Stomach (tissue), 4 donors: ENCODE measurements at regions not wholly inside any gene's neighbourhood (a gene's known extent, or its start where the extent isn't known, plus 50 kb on each side); places are given as distances from the start of the nearest gene placed in this dataset.

Experiments
- EP300 ChIP-seq: sonication (generic); formaldehyde crosslinking; IDR thresholded peaks from one replicate; pipeline ENCODE4 v1.6.1; 2017; ENCODE audit warnings: antibody characterized with exemption
- POLR2A ChIP-seq, 4 donors: fragments of 450-650 bp; IDR thresholded peaks; one replicate each; pipeline ENCODE4 v1.6.1; 2016; ENCODE audit warnings: antibody characterized with exemption in 4 of 4, control low read depth in 2 of 4, mild to moderate bottlenecking in 1 of 4, moderate library complexity in 1 of 4
- POLR2AphosphoS5 ChIP-seq, 3 donors: sonication (generic); formaldehyde crosslinking; IDR thresholded peaks; one replicate each; pipeline ENCODE4 v1.6.1; 2016; ENCODE audit warnings: antibody characterized with exemption in 3 of 3
- TF ChIP-seq, protein P1 (sequence below), 7 experiments: fragments of 450-650 bp in 4 of 7; fragments of 200-600 bp in 3 of 7; sonication (generic) in 3 of 7; IDR thresholded peaks; one replicate each; pipeline ENCODE4 v1.5.1; 2016 to 2019; ENCODE audit warnings: antibody characterized with exemption in 7 of 7, control low read depth in 2 of 7, mild to moderate bottlenecking in 1 of 7

DNA sequence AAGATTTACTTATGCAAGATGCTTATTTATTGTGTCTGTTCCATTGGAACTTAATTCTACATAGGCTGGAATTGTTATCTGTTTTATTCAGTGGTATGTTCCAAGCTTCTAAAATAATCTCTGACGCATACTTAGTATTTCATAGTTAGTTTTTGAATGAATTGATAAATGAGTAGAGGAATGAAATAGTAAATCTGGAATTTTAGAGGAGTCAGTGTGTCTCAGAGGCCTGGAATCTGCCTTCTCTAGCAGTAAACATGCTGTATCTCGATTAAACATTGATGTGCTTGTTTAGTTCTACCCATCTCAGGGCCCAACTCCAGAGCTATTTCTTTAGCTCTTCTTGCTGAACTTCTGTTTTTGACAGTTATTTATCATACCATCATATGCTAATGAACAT, 154.2 kb upstream of the MAGEC2 start:
- TF ChIP-seq, protein P1, sequence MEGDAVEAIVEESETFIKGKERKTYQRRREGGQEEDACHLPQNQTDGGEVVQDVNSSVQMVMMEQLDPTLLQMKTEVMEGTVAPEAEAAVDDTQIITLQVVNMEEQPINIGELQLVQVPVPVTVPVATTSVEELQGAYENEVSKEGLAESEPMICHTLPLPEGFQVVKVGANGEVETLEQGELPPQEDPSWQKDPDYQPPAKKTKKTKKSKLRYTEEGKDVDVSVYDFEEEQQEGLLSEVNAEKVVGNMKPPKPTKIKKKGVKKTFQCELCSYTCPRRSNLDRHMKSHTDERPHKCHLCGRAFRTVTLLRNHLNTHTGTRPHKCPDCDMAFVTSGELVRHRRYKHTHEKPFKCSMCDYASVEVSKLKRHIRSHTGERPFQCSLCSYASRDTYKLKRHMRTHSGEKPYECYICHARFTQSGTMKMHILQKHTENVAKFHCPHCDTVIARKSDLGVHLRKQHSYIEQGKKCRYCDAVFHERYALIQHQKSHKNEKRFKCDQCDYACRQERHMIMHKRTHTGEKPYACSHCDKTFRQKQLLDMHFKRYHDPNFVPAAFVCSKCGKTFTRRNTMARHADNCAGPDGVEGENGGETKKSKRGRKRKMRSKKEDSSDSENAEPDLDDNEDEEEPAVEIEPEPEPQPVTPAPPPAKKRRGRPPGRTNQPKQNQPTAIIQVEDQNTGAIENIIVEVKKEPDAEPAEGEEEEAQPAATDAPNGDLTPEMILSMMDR (IDR thresholded peaks at IDR 0.05): no peak
- TF ChIP-seq EP300: no peak
- no peak for TF ChIP-seq POLR2AphosphoS5 (IDR thresholded peaks at IDR 0.05)
- TF ChIP-seq POLR2A (IDR thresholded peaks at IDR 0.05): no peak
